Astrocyte (in vitro differentiated cells and primary cell): ENCODE measurements at regions not wholly inside any gene's neighbourhood (a gene's known extent, or its start where the extent isn't known, plus 50 kb on each side); places are given as distances from the start of the nearest gene placed in this dataset.
A peak's percentile ranks its signal among the peaks of the same experiment; 100 is the strongest.

Source experiments
- DNase-seq: peaks from one replicate; pipeline ENCODE4 v3.0.0-alpha.2; 2010; ENCODE audit warnings: low read depth
- FAIRE-seq: peaks from 2 replicates; lab custom pipeline; 2011; peaks lifted over from hg19 to GRCh38; lab: Jason Lieb, UNC
- H2AFZ ChIP-seq: 2 replicates; pipeline ENCODE4 v1.6.0; 2012; ENCODE audit warnings: low read depth, low read length, inconsistent platforms
- H3K27ac ChIP-seq: 2 replicates; pipeline ENCODE4 v1.5.1; 2011; ENCODE audit warnings: low read depth, low read length, inconsistent platforms
- H3K27me3 ChIP-seq: 2 replicates; pipeline ENCODE4 v1.6.0; 2011; ENCODE audit warnings: low read length, inconsistent platforms; ENCODE audit not compliant: insufficient read depth
- H3K36me3 ChIP-seq: 2 replicates; pipeline ENCODE4 v1.5.1; 2011; ENCODE audit warnings: low read length, inconsistent platforms; ENCODE audit not compliant: insufficient read depth
- H3K4me1 ChIP-seq: 2 replicates; pipeline ENCODE4 v1.5.1; 2011; ENCODE audit warnings: low read length, inconsistent platforms; ENCODE audit not compliant: insufficient read depth
- H3K4me2 ChIP-seq: 2 replicates; pipeline ENCODE4 v1.6.0; 2012; ENCODE audit warnings: low read length, inconsistent platforms
- H3K4me3 ChIP-seq: 2 replicates; pipeline ENCODE4 v1.5.1; 2011; ENCODE audit warnings: low read depth, mild to moderate bottlenecking, low read length, inconsistent platforms; ENCODE audit not compliant: insufficient read depth
- H3K79me2 ChIP-seq: 2 replicates; pipeline ENCODE4 v1.6.0; 2012; ENCODE audit warnings: mild to moderate bottlenecking, low read length, inconsistent platforms; ENCODE audit not compliant: insufficient read depth
- H3K9ac ChIP-seq: 2 replicates; pipeline ENCODE4 v1.6.0; 2012; ENCODE audit warnings: mild to moderate bottlenecking, low read length, inconsistent platforms
- H3K9me3 ChIP-seq: 2 replicates; pipeline ENCODE4 v1.5.1; 2012; ENCODE audit warnings: low read depth, mild to moderate bottlenecking, low read length, inconsistent platforms; ENCODE audit not compliant: insufficient read depth
- H4K20me1 ChIP-seq: 2 replicates; pipeline ENCODE4 v1.6.0; 2012; ENCODE audit warnings: low read length, inconsistent platforms; ENCODE audit not compliant: insufficient read depth
- H3K27ac Mint-ChIP-seq: one replicate; pipeline ENCODE4 v1.8.0; 2021; ENCODE audit warnings: mild to moderate bottlenecking, mixed read lengths; ENCODE audit not compliant: unreplicated experiment
- H3K27me3 Mint-ChIP-seq: one replicate; pipeline ENCODE4 v1.8.0; 2021; ENCODE audit warnings: low read depth, mixed read lengths; ENCODE audit not compliant: unreplicated experiment
- H3K36me3 Mint-ChIP-seq: one replicate; pipeline ENCODE4 v1.8.0; 2021; ENCODE audit warnings: low read depth, mixed read lengths; ENCODE audit not compliant: unreplicated experiment
- H3K4me1 Mint-ChIP-seq: one replicate; pipeline ENCODE4 v1.8.0; 2021; ENCODE audit warnings: low read depth, mixed read lengths; ENCODE audit not compliant: unreplicated experiment
- H3K4me3 Mint-ChIP-seq: one replicate; pipeline ENCODE4 v1.8.0; 2021; ENCODE audit warnings: mild to moderate bottlenecking, moderate library complexity, mixed read lengths; ENCODE audit not compliant: unreplicated experiment
- H3K9me3 Mint-ChIP-seq: one replicate; pipeline ENCODE4 v1.8.0; 2021; ENCODE audit warnings: mild to moderate bottlenecking, mixed read lengths; ENCODE audit not compliant: unreplicated experiment
- EZH2 ChIP-seq: IDR thresholded peaks from 2 replicates; pipeline ENCODE4 v1.6.1; 2012; ENCODE audit warnings: mild to moderate bottlenecking, low read length, inconsistent platforms; ENCODE audit not compliant: insufficient read depth
- TF ChIP-seq, protein P1 (sequence below): IDR thresholded peaks from 2 replicates; pipeline ENCODE4 v1.5.1; 2011; ENCODE audit warnings: low read depth, mild to moderate bottlenecking, inconsistent platforms, low read length, moderate library complexity; ENCODE audit not compliant: insufficient read depth

DNA sequence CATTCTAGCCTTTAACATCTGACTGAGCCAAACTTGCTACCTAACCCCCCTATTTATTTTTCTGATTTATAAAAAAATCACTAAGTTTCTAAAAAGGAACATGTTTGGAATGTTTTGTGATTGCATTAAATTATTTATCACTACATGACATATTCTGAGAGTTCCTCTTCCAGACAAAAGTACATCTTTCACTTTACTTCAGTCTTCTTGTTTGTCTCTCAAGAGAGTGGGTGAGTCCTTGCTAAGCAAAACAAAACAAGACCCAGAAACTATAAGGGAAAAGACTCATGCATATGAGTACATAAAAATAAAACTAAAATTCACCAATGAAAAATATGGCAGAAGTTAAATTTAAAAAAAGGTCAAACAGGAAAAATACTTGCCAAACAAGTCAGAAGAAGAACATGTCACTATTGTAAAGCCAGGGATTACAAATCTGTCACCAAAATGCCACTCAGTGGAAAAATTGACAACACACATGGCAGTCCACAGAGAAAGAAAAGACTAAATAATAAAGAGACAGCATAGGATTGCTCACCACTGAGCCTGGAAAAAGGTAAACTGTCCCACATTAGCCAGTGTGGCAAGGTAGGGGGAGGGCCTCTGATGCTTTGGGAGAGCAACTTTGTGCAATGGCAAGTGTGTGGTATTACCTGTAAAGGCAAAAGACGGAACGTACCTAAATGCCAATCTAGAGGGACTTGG, 166.7 kb upstream of the ZNF32 start:
- no peaks in the 10 kb centered on the region for H4K20me1 ChIP-seq
- FAIRE-seq = no peak
- no peak overlapping the region for H2AFZ ChIP-seq
- H3K9me3 Mint-ChIP-seq = no peaks in the 10 kb centered on the region
- H3K4me3 Mint-ChIP-seq = no peak overlapping the region
- no peak overlapping the region for H3K4me3 ChIP-seq
- no peak for DNase-seq
- H3K4me1 ChIP-seq = peaks cover 10% of the 10 kb centered on the region
- no peak overlapping the region for H3K9ac ChIP-seq
- no peaks in the 10 kb centered on the region for H3K27me3 Mint-ChIP-seq
- no peaks in the 10 kb centered on the region for H3K36me3 Mint-ChIP-seq
- peaks cover 13% of the 10 kb centered on the region for H3K4me1 Mint-ChIP-seq
- TF ChIP-seq, protein P1, sequence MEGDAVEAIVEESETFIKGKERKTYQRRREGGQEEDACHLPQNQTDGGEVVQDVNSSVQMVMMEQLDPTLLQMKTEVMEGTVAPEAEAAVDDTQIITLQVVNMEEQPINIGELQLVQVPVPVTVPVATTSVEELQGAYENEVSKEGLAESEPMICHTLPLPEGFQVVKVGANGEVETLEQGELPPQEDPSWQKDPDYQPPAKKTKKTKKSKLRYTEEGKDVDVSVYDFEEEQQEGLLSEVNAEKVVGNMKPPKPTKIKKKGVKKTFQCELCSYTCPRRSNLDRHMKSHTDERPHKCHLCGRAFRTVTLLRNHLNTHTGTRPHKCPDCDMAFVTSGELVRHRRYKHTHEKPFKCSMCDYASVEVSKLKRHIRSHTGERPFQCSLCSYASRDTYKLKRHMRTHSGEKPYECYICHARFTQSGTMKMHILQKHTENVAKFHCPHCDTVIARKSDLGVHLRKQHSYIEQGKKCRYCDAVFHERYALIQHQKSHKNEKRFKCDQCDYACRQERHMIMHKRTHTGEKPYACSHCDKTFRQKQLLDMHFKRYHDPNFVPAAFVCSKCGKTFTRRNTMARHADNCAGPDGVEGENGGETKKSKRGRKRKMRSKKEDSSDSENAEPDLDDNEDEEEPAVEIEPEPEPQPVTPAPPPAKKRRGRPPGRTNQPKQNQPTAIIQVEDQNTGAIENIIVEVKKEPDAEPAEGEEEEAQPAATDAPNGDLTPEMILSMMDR = no peak
- no peak for TF ChIP-seq EZH2
- H3K4me2 ChIP-seq = no peak overlapping the region
- no peaks in the 10 kb centered on the region for H3K36me3 ChIP-seq
- no peaks in the 10 kb centered on the region for H3K79me2 ChIP-seq
- peaks cover 9% of the 10 kb centered on the region for H3K27me3 ChIP-seq
- no peaks in the 10 kb centered on the region for H3K9me3 ChIP-seq
- no peak overlapping the region for H3K27ac ChIP-seq
- H3K27ac Mint-ChIP-seq = no peak overlapping the region

GRCh38 chr10:43814663-43815062, 166.0 kb upstream of the ZNF32 start:
- no peak overlapping the region for H2AFZ ChIP-seq
- Mint-ChIP-seq H3K27ac (no peak overlapping the region), H3K9me3 (no peaks in the 10 kb centered on the region), H3K36me3 (no peaks in the 10 kb centered on the region), H3K4me1 (peaks cover 7% of the 10 kb centered on the region), H3K27me3 (no peaks in the 10 kb centered on the region), H3K4me3 (no peak overlapping the region)
- FAIRE-seq (no peak), DNase-seq (peak; percentile 58)
- no peak overlapping the region for H3K4me2 ChIP-seq
- no peak overlapping the region for H3K9ac ChIP-seq
- no peak overlapping the region for H3K4me3 ChIP-seq
- H3K36me3 ChIP-seq = no peaks in the 10 kb centered on the region
- H3K79me2 ChIP-seq = no peaks in the 10 kb centered on the region
- no peaks in the 10 kb centered on the region for H3K9me3 ChIP-seq
- no peaks in the 10 kb centered on the region for H4K20me1 ChIP-seq
- no peak overlapping the region for H3K27ac ChIP-seq
- H3K27me3 ChIP-seq = peaks cover 9% of the 10 kb centered on the region
- peaks cover 10% of the 10 kb centered on the region for H3K4me1 ChIP-seq
- no peak for TF ChIP-seq EZH2
- TF ChIP-seq, protein P1 = no peak

DNA sequence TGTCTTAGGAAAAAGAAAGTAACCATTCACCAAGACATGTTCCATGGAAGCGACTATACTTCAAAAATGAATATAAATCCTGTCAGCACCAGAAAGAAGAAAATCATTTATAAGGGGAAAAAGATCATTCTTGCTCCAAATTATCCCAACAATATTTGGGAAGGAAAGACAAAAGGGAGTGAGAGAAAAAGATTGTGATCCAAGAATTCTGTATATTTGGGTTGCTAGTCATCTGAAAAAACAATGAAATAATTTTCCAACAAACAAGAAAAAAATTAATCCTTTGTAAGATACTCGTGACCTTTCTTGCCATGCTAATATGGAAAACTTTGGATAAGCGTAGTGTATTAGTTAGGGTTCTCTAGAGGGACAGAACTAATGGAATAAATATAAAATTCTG, 163.2 kb upstream of the ZNF32 start:
- H3K79me2 ChIP-seq = no peaks in the 10 kb centered on the region
- H3K36me3 Mint-ChIP-seq = no peaks in the 10 kb centered on the region
- no peaks in the 10 kb centered on the region for H3K36me3 ChIP-seq
- H3K27me3 Mint-ChIP-seq = no peaks in the 10 kb centered on the region
- no peak for TF ChIP-seq EZH2
- no peak overlapping the region for H3K4me2 ChIP-seq
- FAIRE-seq (no peak), DNase-seq (no peak)
- no peak overlapping the region for H3K4me3 ChIP-seq
- peaks cover 6% of the 10 kb centered on the region for H3K27me3 ChIP-seq
- H3K9me3 Mint-ChIP-seq = no peaks in the 10 kb centered on the region
- no peaks in the 10 kb centered on the region for H3K9me3 ChIP-seq
- peaks cover 26% of the 10 kb centered on the region for H3K4me1 ChIP-seq
- no peak overlapping the region for H3K27ac Mint-ChIP-seq
- H4K20me1 ChIP-seq = no peaks in the 10 kb centered on the region
- H3K9ac ChIP-seq = no peak overlapping the region
- H3K27ac ChIP-seq = no peak overlapping the region
- H3K4me1 Mint-ChIP-seq = peaks cover 25% of the 10 kb centered on the region
- H3K4me3 Mint-ChIP-seq = no peak overlapping the region
- H2AFZ ChIP-seq = no peak overlapping the region
